Left ventricle myocardium inferior (tissue), 1 donor: ENCODE measurements at regions not wholly inside any gene's neighbourhood (a gene's known extent, or its start where the extent isn't known, plus 50 kb on each side); places are given as distances from the start of the nearest gene placed in this dataset.

Source experiments
- DNase-seq: peaks from one replicate; pipeline ENCODE4 v3.0.0-alpha.2; 2020
- H3K27ac ChIP-seq: fragments of 200-600 bp; replicated peaks from 2 replicates; pipeline ENCODE4 v1.8.0; 2021
- H3K27me3 ChIP-seq: fragments of 200-600 bp; 2 replicates; pipeline ENCODE4 v1.8.0; 2021; ENCODE audit warnings: low read depth
- H3K36me3 ChIP-seq: fragments of 200-600 bp; 2 replicates; pipeline ENCODE4 v1.8.0; 2021
- H3K4me1 ChIP-seq: fragments of 200-600 bp; 2 replicates; pipeline ENCODE4 v1.8.0; 2021
- H3K4me3 ChIP-seq: fragments of 200-600 bp; 2 replicates; pipeline ENCODE4 v1.8.0; 2021; ENCODE audit warnings: mild to moderate bottlenecking, moderate library complexity
- H3K9me3 ChIP-seq: fragments of 200-600 bp; replicated peaks from 2 replicates; pipeline ENCODE4 v1.8.0; 2021
- CTCF ChIP-seq: fragments of 200-600 bp; IDR thresholded peaks from 2 replicates; pipeline ENCODE4 v1.8.0; 2021; ENCODE audit warnings: antibody characterized with exemption, mild to moderate bottlenecking, borderline replicate concordance
- intact Hi-C: fragments of 100-400 bp; cut with micrococcal nuclease; formaldehyde crosslinking; loops from one replicate; pipeline ENCODE4 v1.11.0; 2022
- donor health status: DM: no; HTN: yes; CAD: no; lungs with severe emphysema.

GRCh38 chr6:19515939-19516338 lies 321.2 kb upstream of the ID4 start:
- no peak for TF ChIP-seq CTCF
- DNase-seq, result no peak
- no peaks in the 10 kb centered on the region for H3K36me3 ChIP-seq
- H3K27ac ChIP-seq, result no peak overlapping the region
- no peak overlapping the region for H3K4me3 ChIP-seq
- H3K27me3 ChIP-seq, result no peaks in the 10 kb centered on the region
- H3K9me3 ChIP-seq, result peaks cover 61% of the 10 kb centered on the region
- H3K4me1 ChIP-seq, result no peaks in the 10 kb centered on the region
- intact Hi-C loops, result no loop called here

DNA sequence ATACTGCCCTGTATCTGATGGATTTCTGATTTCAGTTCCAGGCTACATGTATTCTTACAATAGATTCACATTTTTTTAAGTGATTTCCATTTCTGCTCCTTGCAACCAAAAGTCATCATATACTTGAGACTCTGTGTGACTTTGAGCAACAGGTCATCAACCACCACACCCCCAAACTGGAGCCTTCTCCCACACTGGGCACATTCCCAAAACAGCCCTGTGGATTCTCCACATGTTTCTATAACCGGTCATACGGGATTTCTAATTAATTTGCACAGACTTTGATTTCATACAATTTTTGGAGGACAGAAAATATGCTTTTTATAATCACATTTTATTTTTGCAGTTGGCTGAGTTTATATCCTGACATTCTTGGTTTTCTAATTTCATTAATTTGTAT lies 317.2 kb upstream of the ID4 start:
- DNase-seq, result no peak

GRCh38 chr6:19524366-19525186 lies 312.6 kb upstream of the ID4 start:
- Histone ChIP-seq H3K4me1 (no peaks in the 10 kb centered on the region), H3K36me3 (no peaks in the 10 kb centered on the region), H3K9me3 (no peaks in the 10 kb centered on the region), H3K27ac (no peak overlapping the region), H3K4me3 (no peak overlapping the region), H3K27me3 (no peaks in the 10 kb centered on the region)
- TF ChIP-seq CTCF, result no peak
- intact Hi-C loops, result no loop called here
- DNase-seq, result no peak

More for the DNA sequence above, 317.2 kb upstream of the ID4 start:
- TF ChIP-seq CTCF, result no peak
- no peak overlapping the region for H3K4me3 ChIP-seq
- intact Hi-C loops, result no loop called here
- H3K27ac ChIP-seq, result no peak overlapping the region
- H3K9me3 ChIP-seq, result peaks cover 23% of the 10 kb centered on the region
- H3K27me3 ChIP-seq, result no peaks in the 10 kb centered on the region
- H3K4me1 ChIP-seq, result no peaks in the 10 kb centered on the region
- H3K36me3 ChIP-seq, result no peaks in the 10 kb centered on the region

DNA sequence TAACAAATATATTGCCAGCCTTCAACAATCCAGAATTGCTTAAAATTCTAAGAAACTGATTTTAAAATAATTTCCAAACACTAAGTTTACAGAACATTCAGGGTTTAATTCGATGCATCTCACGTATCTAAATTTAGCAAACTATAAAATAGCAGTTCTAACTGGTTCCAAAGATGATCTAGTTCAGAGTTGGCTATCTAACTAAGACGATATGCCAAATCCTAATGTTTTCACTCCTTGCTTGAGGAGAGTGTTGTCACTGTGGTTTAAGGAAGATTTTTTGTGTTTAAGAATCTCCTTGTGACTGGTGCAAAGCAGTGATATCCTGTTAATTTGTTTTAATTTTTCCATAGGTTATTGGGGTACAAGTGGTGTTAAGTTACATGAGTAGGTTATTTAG lies 311.5 kb upstream of the ID4 start:
- Histone ChIP-seq H3K4me3 (no peak overlapping the region), H3K9me3 (no peaks in the 10 kb centered on the region), H3K36me3 (no peaks in the 10 kb centered on the region), H3K4me1 (no peaks in the 10 kb centered on the region), H3K27ac (no peak overlapping the region), H3K27me3 (no peaks in the 10 kb centered on the region)
- no peak for DNase-seq
- intact Hi-C loops, result no loop called here
- TF ChIP-seq CTCF, result no peak

GRCh38 chr6:19530188-19530587 lies 307.0 kb upstream of the ID4 start:
- intact Hi-C loops, result no loop called here
- no peak overlapping the region for H3K27ac ChIP-seq
- H3K36me3 ChIP-seq, result no peaks in the 10 kb centered on the region

More at GRCh38 chr6:19530188-19530587, 307.0 kb upstream of the ID4 start:
- no peaks in the 10 kb centered on the region for H3K4me1 ChIP-seq
- no peak overlapping the region for H3K4me3 ChIP-seq
- DNase-seq, result no peak
- H3K27me3 ChIP-seq, result no peaks in the 10 kb centered on the region
- no peaks in the 10 kb centered on the region for H3K9me3 ChIP-seq
- TF ChIP-seq CTCF, result no peak
